Peyer's patch (tissue), 4 donors: ENCODE measurements at regions not wholly inside any gene's neighbourhood (a gene's known extent, or its start where the extent isn't known, plus 50 kb on each side); places are given as distances from the start of the nearest gene placed in this dataset.

Source experiments
- DNase-seq, 3 donors: peaks; one replicate each; pipeline ENCODE4 v3.0.0-alpha.2; 2017 to 2019
- H3K27ac ChIP-seq, 4 donors: fragments of 200-600 bp; sonication (generic); one replicate each; pipeline ENCODE4 v1.5.1; 2016 to 2019
- H3K27me3 ChIP-seq, 2 donors: fragments of 200-600 bp; sonication (generic); one replicate each; pipeline ENCODE4 v1.5.1; 2019
- H3K36me3 ChIP-seq, 3 donors: fragments of 200-600 bp; sonication (generic); one replicate each; pipeline ENCODE4 v1.5.1; 2016 to 2019
- H3K4me1 ChIP-seq, 4 donors: fragments of 200-600 bp; sonication (generic); one replicate each; pipeline ENCODE4 v1.5.1; 2016 to 2019
- H3K4me3 ChIP-seq, 4 donors: fragments of 200-600 bp; sonication (generic); 1 replicate in 3 of 4; 2 replicates in 1 of 4; pipeline ENCODE4 v1.5.1; 2016 to 2019; ENCODE audit warnings: mild to moderate bottlenecking in 1 of 4
- H3K9me3 ChIP-seq, 4 donors: fragments of 200-600 bp; sonication (generic); one replicate each; pipeline ENCODE4 v1.5.1; 2016 to 2019; ENCODE audit warnings: mild to moderate bottlenecking in 1 of 4
- POLR2A ChIP-seq, 2 donors: fragments of 450-650 bp; IDR thresholded peaks; one replicate each; pipeline ENCODE4 v1.5.1; 2017; ENCODE audit warnings: antibody characterized with exemption in 2 of 2, mild to moderate bottlenecking in 2 of 2, moderate library complexity in 2 of 2
- TF ChIP-seq, protein P1 (sequence below), 6 experiments: fragments of 450-650 bp in 4 of 6; fragments of 200-600 bp in 2 of 6; sonication (generic) in 1 of 6; IDR thresholded peaks; one replicate each; pipeline ENCODE4 v1.5.1; 2017 to 2019; ENCODE audit warnings: antibody characterized with exemption in 6 of 6, mild to moderate bottlenecking in 3 of 6, moderate library complexity in 1 of 6

DNA sequence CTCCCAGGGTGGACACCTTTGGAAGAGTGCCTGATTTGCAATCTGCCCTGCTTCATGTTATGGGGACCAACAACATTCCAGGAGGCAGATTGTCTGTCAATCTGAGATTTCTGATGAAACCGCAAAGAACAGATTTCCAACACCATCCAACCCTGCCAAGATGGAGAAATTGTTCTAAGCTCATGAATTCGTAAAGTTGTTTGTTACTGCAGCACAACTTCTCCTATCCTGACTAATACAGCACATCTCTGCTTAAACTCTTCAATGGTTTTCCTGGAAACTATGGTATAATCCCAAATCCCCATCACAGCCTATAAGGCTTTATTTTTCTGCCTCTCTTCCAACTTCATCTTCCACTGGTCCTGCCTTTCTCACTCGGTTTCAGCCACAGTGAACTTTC lies 210.3 kb upstream of the TSHZ3 start:
- no peak overlapping the region for H3K27ac ChIP-seq
- H3K9me3 ChIP-seq = no peaks in the 10 kb centered on the region
- no peak for DNase-seq
- no peaks in the 10 kb centered on the region for H3K4me1 ChIP-seq
- no peak for TF ChIP-seq POLR2A (IDR thresholded peaks at IDR 0.05)
- TF ChIP-seq, protein P1, sequence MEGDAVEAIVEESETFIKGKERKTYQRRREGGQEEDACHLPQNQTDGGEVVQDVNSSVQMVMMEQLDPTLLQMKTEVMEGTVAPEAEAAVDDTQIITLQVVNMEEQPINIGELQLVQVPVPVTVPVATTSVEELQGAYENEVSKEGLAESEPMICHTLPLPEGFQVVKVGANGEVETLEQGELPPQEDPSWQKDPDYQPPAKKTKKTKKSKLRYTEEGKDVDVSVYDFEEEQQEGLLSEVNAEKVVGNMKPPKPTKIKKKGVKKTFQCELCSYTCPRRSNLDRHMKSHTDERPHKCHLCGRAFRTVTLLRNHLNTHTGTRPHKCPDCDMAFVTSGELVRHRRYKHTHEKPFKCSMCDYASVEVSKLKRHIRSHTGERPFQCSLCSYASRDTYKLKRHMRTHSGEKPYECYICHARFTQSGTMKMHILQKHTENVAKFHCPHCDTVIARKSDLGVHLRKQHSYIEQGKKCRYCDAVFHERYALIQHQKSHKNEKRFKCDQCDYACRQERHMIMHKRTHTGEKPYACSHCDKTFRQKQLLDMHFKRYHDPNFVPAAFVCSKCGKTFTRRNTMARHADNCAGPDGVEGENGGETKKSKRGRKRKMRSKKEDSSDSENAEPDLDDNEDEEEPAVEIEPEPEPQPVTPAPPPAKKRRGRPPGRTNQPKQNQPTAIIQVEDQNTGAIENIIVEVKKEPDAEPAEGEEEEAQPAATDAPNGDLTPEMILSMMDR (IDR thresholded peaks at IDR 0.05) = no peak
- no peaks in the 10 kb centered on the region for H3K36me3 ChIP-seq
- H3K27me3 ChIP-seq = no peaks in the 10 kb centered on the region
- H3K4me3 ChIP-seq = no peak overlapping the region

DNA sequence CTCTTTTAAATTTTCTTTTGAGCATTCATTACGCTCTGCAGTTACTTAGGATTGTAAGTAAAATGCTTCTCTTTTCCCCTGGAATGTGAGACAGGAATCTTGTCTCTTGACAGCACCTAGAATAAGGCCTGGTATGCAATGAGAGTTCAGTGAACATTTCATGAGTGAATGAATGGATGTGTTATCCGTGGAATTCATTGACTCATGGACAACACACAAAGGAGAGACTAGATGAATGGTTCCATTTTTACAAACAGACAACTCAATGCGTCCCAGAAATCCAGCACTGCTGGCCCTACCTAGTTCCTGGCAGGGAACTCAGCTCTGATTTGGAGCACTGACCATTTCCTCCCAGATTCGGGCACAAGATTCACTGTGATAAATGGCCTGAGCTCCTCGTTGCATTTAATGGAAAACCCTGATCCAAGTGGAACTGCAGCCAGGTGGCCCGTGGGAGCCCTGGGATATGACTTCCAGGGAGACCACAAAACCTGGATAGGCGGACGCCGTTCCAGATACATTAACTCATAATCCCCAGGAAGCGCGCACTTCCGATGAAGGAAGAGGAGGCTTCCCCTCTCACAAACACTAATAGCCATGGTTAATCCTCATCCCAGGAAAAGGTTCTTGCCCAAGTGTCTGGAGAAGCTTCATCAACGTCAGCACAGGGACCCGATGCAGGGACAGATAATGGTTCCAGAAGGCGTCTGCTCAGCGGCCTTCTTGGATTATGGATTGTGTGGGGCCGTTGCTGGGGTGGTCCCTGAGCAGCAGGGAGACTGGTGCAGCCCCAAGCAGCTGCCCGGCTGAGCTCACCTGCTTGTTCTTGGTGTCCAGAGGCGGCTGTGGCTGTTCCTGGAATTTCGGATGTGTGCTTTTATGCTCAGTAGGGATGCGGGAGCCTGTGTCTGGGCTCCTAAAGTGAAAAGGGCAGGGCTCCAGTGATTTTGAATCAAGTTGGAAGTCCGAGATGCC lies 211.1 kb upstream of the TSHZ3 start:
- no peak overlapping the region for H3K4me3 ChIP-seq
- no peaks in the 10 kb centered on the region for H3K9me3 ChIP-seq
- no peaks in the 10 kb centered on the region for H3K4me1 ChIP-seq
- no peaks in the 10 kb centered on the region for H3K27me3 ChIP-seq
- H3K27ac ChIP-seq = no peak overlapping the region
- TF ChIP-seq, protein P1 (IDR thresholded peaks at IDR 0.05) = no peak
- no peak for TF ChIP-seq POLR2A (IDR thresholded peaks at IDR 0.05)
- no peaks in the 10 kb centered on the region for H3K36me3 ChIP-seq
- no peak for DNase-seq

DNA sequence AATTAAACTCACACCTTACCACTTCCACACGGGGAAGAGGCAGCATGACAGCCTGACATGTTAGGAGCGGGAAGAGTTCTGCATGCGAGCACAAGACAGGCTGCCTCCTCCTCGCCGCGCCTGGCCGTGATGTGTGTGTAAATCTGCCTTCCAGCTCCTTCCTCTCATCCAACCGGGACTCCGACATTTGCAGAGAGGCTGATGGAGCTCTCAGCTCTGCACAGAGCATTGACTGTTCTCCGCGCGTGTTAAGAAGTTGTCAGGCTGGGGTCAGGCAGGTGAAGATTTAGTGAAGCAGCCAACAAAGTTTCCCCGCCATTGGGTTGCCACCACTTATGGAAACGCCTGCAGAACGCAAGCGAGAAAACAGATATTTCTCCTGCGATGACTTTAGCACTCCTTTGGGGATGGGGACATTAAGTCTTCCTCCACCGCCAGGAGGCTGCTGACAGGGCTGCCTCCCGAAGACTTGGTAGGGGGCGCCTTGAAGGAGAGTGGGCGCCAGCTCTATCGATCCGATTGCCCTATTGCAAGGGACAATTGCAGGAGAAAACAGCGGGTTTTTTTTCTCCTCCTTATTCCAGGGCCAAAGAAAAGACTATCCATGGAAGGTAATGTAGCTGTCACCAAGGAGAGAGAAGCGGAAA lies 213.9 kb upstream of the TSHZ3 start:
- no peak overlapping the region for H3K4me3 ChIP-seq

GRCh38 chr19:31567776-31568175 lies 218.5 kb upstream of the TSHZ3 start:
- no peak for DNase-seq
- Histone ChIP-seq H3K27ac (no peak overlapping the region), H3K27me3 (no peaks in the 10 kb centered on the region), H3K4me3 (no peak overlapping the region), H3K9me3 (no peaks in the 10 kb centered on the region), H3K4me1 (no peaks in the 10 kb centered on the region), H3K36me3 (no peaks in the 10 kb centered on the region)
- no peak for TF ChIP-seq POLR2A (IDR thresholded peaks at IDR 0.05)
- TF ChIP-seq, protein P1 (IDR thresholded peaks at IDR 0.05) = no peak

More for the DNA sequence above, 213.9 kb upstream of the TSHZ3 start:
- Histone ChIP-seq H3K27ac (no peak overlapping the region), H3K4me1 (no peaks in the 10 kb centered on the region), H3K27me3 (no peaks in the 10 kb centered on the region), H3K9me3 (no peaks in the 10 kb centered on the region), H3K36me3 (no peaks in the 10 kb centered on the region)
- no peak for DNase-seq
- TF ChIP-seq POLR2A (IDR thresholded peaks at IDR 0.05) = no peak
- TF ChIP-seq, protein P1 (IDR thresholded peaks at IDR 0.05) = no peak

DNA sequence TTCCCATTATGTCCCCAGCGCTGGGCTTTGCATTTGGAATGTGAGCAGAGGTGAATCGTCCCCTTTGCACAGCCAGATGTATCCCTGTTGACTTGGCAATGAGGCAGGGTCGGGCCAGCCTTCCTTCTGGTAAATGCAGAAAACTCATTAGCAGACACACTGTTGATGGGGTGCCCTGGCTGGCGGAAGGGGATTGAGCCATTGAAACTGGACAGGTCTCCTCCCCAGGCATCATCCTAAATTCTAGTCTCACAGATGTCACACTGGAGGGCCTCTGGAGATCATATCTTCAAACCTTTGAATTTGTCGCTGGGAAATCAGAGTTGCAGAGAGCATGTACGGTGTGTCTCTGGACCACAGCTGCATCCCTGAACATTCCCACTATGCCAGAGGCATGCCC lies 219.5 kb upstream of the TSHZ3 start:
- no peak for DNase-seq
- no peaks in the 10 kb centered on the region for H3K4me1 ChIP-seq
- TF ChIP-seq, protein P1 (IDR thresholded peaks at IDR 0.05) = no peak
- TF ChIP-seq POLR2A (IDR thresholded peaks at IDR 0.05) = no peak
- H3K36me3 ChIP-seq = no peaks in the 10 kb centered on the region
- H3K9me3 ChIP-seq = no peaks in the 10 kb centered on the region
- H3K27me3 ChIP-seq = no peaks in the 10 kb centered on the region
- H3K27ac ChIP-seq = no peak overlapping the region
- no peak overlapping the region for H3K4me3 ChIP-seq
